ENCODE measurements at regions not wholly inside any gene's neighbourhood (a gene's known extent, or its start where the extent isn't known, plus 50 kb on each side); places are given as distances from the start of the nearest gene placed in this dataset.
"Not testable (repeated sequence)": the region's sequence is repeated elsewhere in the genome, so short reads cannot be mapped to it uniquely, and the experiment has no call there.

DNA sequence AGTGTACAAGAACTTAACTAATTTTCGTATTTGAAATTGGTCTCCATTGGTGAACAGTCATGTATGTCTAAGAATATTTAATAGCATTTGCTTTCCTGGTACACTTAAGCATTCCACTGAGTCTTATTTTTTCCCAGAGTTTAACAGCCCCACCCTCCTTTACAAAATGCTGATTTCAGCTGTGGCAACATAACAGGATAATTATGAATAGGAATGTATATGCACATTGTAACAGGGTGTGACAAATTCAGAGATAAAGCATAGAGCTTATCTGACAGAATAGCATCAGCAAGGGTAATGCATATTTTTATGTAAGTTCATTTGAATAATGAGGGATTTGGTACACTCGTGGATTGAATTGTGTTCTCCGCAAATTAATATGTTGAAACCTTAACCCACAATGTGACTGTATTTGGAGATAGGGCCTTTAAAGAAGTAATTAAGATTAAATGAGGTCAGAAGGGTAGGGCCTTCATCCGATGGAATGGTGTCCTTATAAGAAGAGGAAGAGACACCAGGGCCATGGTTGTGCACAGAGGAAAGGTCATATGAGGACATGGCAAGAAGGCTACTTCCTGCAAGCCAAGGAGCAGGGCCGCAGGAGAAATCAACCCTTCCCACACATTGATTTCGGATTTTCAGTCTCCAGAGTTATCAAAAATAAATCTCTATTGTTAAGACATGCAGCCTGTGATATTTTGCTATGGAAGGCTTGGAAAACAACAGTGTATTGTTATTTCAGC is 439.7 kb upstream of the CDH20 start:
- no peak overlapping the region for H3K27ac Mint-ChIP-seq
- H3K4me3 Mint-ChIP-seq: no peak overlapping the region
- H3K27me3 Mint-ChIP-seq (ENCODE audit: low read depth): no peaks in the 10 kb centered on the region
- H3K4me1 Mint-ChIP-seq (ENCODE audit: low read depth): no peaks in the 10 kb centered on the region
- no peaks in the 10 kb centered on the region for H3K36me3 Mint-ChIP-seq (ENCODE audit: insufficient read depth in 2 of 2)
- no peak for ATAC-seq (replicated peaks in 1 of 2)
- H3K9me3 Mint-ChIP-seq: peaks cover 0 to 4% of the 10 kb centered on the region in 2 donors
- DNase-seq: no peak

DNA sequence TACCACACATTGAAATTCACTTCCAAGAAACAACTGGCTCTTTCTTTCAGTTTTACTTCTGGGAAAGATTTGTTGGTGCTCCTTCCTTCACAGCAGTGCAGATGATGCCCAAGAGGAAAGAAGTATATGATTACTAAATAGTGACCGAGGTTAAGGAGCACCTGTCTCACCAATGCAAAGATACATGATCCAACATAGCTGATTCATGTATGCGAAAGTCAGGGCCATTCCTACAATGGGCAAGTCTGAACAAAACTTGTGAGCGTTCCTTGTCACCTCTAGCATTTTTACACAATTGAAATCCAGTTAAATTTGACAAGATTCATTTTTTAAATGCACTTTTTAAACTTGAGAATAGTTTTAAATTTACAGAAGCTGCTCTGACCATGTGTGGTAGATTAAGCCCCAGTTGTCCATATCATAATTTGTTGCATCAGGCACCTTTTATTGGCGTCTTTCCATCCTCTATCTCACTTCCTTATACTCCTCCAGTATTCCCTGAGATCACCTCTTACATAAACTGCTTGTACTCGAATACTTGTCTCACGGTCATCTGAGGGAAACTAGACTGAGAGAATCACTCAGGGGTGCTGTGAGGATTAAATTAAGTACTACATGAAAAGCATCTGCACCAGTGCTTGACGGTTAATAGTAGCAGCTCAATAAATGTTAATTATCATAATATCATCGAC is 438.8 kb upstream of the CDH20 start:
- H3K36me3 Mint-ChIP-seq (ENCODE audit: insufficient read depth in 2 of 2): no peaks in the 10 kb centered on the region
- no peaks in the 10 kb centered on the region for H3K4me1 Mint-ChIP-seq (ENCODE audit: low read depth)
- no peak overlapping the region for H3K4me3 Mint-ChIP-seq
- no peaks in the 10 kb centered on the region for H3K27me3 Mint-ChIP-seq (ENCODE audit: low read depth)
- no peak for ATAC-seq (replicated peaks in 1 of 2)
- DNase-seq: no peak
- no peak overlapping the region for H3K27ac Mint-ChIP-seq
- H3K9me3 Mint-ChIP-seq: peaks cover 0 to 4% of the 10 kb centered on the region in 2 donors

DNA sequence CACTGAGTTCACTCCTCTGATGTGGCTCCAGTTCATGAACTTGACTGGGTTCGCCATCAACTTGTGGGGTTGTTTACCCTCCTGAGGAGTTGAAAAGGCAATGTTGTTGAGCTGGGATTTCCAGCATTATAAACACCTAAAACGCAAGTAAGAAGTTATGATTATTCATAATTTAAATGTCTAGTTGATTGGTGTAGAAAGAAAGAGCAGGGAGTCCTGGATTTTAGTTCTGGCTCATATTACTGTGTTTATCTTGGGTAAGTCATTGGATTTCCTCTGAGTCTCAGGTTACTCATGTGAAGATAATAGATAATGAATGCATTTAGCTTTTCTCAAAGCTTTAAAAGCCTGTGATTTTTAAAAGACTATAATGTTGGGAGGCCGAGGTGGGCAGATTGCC is 438.0 kb upstream of the CDH20 start:
- H3K36me3 Mint-ChIP-seq (ENCODE audit: insufficient read depth in 2 of 2): no peaks in the 10 kb centered on the region
- H3K4me3 Mint-ChIP-seq: no peak overlapping the region
- ATAC-seq (replicated peaks in 1 of 2): no peak
- no peaks in the 10 kb centered on the region for H3K27me3 Mint-ChIP-seq (ENCODE audit: low read depth)
- peaks cover 0 to 4% of the 10 kb centered on the region in 2 donors for H3K9me3 Mint-ChIP-seq
- DNase-seq: no peak
- H3K4me1 Mint-ChIP-seq (ENCODE audit: low read depth): no peaks in the 10 kb centered on the region
- H3K27ac Mint-ChIP-seq: no peak overlapping the region

DNA sequence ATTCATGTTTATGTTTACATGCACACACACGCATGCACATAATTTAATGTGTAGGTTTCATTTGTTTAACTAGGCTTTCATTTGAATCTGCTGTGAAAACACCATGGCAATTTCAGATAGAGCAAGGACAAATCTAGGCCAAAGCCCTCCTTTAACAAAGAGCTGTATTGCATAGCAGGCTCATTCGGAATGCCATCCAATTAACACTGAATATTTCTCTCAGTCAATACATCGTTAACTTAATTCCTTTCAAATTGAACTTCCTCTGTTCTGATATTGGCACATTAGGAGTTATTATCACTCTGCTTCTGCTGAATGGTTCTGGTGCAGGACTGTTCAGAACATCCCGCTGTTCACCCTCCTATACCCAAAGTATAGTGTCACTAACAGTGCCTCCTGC is 435.1 kb upstream of the CDH20 start:
- peaks cover 0 to 4% of the 10 kb centered on the region in 2 donors for H3K9me3 Mint-ChIP-seq
- H3K4me3 Mint-ChIP-seq: no peak overlapping the region
- ATAC-seq (replicated peaks in 1 of 2) (no peak), DNase-seq (no peak)
- H3K36me3 Mint-ChIP-seq (ENCODE audit: insufficient read depth in 2 of 2): no peaks in the 10 kb centered on the region
- no peaks in the 10 kb centered on the region for H3K27me3 Mint-ChIP-seq (ENCODE audit: low read depth)
- H3K27ac Mint-ChIP-seq: no peak overlapping the region
- H3K4me1 Mint-ChIP-seq (ENCODE audit: low read depth): no peaks in the 10 kb centered on the region

DNA sequence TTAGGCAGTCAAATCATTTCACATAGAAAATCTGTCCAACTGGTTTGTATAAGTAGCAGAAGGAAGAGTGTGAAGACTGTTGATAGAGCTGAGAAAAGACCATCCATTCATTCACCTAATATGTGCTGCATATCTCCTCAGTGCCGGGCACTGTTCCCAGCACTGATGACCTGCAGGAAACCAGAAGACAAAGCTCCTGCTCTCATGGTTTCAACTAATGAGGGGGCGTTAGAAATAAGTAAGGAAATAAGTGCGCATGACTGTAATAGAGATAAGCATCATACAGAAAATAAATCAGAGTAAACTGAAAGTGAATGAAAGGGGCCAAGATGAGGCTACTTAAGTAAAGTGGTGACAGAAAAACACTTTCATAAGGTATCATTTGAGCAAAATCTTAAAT is 427.5 kb upstream of the CDH20 start:
- H3K27me3 Mint-ChIP-seq (ENCODE audit: low read depth): no peaks in the 10 kb centered on the region

DNA sequence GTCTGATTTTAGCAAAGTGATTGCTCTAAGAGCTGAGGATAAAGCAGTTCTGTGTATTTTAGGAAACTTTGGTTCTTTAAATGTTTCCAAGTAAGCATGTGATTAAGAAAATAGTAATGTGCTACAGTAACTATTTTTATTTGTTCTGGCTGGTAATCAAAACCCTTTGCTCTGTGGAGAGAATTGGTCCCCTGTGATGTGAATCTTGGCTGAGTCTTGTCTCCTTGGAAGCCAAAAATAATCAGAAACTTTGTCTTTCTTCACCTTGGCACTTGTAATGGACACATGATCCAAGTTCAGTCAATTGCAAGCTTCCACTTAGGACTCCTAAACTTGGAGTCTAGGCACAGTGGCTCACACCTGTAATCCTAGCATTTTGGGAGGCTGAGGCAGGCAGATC is 422.7 kb upstream of the CDH20 start:
- no peak overlapping the region for H3K4me3 Mint-ChIP-seq
- H3K9me3 Mint-ChIP-seq: peaks cover 10% of the 10 kb centered on the region in 2 donors
- H3K27me3 Mint-ChIP-seq (ENCODE audit: low read depth): no peaks in the 10 kb centered on the region
- ATAC-seq (replicated peaks in 1 of 2): no peak
- no peak overlapping the region for H3K27ac Mint-ChIP-seq
- no peaks in the 10 kb centered on the region for H3K4me1 Mint-ChIP-seq (ENCODE audit: low read depth)
- no peaks in the 10 kb centered on the region for H3K36me3 Mint-ChIP-seq (ENCODE audit: insufficient read depth in 2 of 2)
- DNase-seq: no peak

More for the DNA sequence above, 427.5 kb upstream of the CDH20 start:
- no peak overlapping the region for H3K4me3 Mint-ChIP-seq
- H3K9me3 Mint-ChIP-seq: peaks cover 2 to 4% of the 10 kb centered on the region in 2 donors
- H3K4me1 Mint-ChIP-seq (ENCODE audit: low read depth): no peaks in the 10 kb centered on the region
- ATAC-seq (replicated peaks in 1 of 2) (no peak), DNase-seq (no peak)
- H3K27ac Mint-ChIP-seq: no peak overlapping the region
- H3K36me3 Mint-ChIP-seq (ENCODE audit: insufficient read depth in 2 of 2): no peaks in the 10 kb centered on the region

DNA sequence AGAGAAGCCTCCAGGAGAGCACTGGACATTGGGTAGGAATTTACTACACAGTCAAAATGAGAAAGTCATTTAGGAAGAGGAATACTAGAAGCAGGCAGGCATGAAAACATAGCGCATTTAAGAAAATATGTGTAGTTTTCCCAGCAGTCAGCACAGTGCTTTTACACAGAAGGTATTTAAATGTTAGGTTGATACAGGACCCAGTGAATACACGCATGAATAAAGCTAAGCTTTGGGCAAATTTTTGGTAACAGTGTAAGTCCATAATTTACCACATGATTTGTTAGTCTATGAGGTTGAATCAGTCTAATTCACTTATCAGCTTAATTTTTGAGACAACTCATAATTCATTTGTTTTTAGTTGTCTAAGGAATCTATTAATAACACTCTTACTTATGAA is 421.7 kb upstream of the CDH20 start:
- Mint-ChIP-seq H3K36me3 (ENCODE audit: insufficient read depth in 2 of 2) (no peaks in the 10 kb centered on the region), H3K9me3 (peaks cover 8% of the 10 kb centered on the region in 2 donors), H3K4me3 (no peak overlapping the region), H3K27ac (no peak overlapping the region), H3K4me1 (ENCODE audit: low read depth) (no peaks in the 10 kb centered on the region), H3K27me3 (ENCODE audit: low read depth) (no peaks in the 10 kb centered on the region)
- DNase-seq: no peak
- no peak for ATAC-seq (replicated peaks in 1 of 2)

DNA sequence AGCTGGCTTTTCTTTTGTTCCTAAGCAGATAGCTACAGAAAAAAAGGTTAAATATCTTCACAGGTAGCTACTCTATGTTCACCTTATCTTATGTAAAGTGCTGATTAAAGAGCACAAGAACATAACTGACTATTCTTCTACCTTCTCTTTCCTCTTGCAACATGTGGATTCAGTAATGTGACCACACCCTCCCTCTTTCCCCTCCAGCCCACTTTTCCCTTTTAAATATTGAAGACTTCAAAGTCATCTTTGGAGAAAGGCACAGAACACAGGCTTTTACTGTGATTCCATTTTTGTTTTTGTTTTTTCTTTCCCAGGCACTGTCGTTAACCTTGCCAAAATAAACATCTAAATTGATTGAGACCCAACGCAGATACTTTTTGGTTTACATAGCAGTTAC is 418.1 kb upstream of the CDH20 start:
- H3K4me1 Mint-ChIP-seq (ENCODE audit: low read depth): no peaks in the 10 kb centered on the region

DNA sequence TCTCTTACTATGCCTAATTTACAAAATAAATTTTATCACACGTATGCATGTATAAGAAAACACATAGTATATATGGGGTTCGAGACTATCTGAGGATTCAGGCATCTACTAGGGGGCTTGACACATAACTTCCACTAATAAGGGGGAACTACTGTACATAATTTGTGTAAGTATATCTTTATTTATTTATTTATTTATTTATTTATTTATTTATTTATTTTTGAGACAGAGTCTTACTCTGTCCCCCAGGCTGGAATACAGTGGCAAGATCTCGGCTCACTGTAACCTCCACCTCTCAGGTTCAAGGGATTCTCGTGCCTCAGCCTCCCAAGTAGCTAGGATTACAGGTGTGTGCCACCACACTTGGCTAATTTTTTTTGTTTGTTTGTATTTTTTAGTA is 414.4 kb upstream of the CDH20 start:
- H3K27me3 Mint-ChIP-seq (ENCODE audit: low read depth); H3K9me3 Mint-ChIP-seq; ATAC-seq (replicated peaks in 1 of 2); H3K4me1 Mint-ChIP-seq (ENCODE audit: low read depth); H3K36me3 Mint-ChIP-seq (ENCODE audit: insufficient read depth in 2 of 2); H3K4me3 Mint-ChIP-seq; H3K27ac Mint-ChIP-seq; DNase-seq: not testable (repeated sequence)

More for the DNA sequence above, 418.1 kb upstream of the CDH20 start:
- H3K4me3 Mint-ChIP-seq: no peak overlapping the region
- no peak overlapping the region for H3K27ac Mint-ChIP-seq
- H3K9me3 Mint-ChIP-seq: peaks cover 6 to 9% of the 10 kb centered on the region in 2 donors
- H3K27me3 Mint-ChIP-seq (ENCODE audit: low read depth): no peaks in the 10 kb centered on the region
- ATAC-seq (replicated peaks in 1 of 2) (no peak), DNase-seq (no peak)
- H3K36me3 Mint-ChIP-seq (ENCODE audit: insufficient read depth in 2 of 2): no peaks in the 10 kb centered on the region

DNA sequence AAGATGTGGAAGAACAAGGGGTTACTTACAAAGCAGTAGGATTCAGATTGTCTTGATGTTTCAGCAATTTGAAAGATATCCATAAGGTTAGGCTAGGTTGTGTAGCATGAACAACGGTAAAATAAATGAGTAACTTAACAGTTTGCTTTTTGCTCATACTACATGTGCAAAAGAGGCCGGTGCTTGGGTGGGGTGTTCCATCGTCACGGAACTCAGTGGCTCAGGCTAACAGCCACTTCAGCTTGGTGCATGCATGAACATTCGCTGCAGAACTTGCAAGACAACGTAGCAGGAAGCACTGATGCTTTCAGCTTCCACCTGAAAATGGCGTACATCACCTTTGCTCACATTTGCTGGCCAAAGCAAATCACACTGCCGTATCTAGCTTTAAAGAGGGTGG is 407.3 kb upstream of the CDH20 start:
- Mint-ChIP-seq H3K36me3 (ENCODE audit: insufficient read depth in 2 of 2) (no peaks in the 10 kb centered on the region), H3K27ac (no peak overlapping the region), H3K4me1 (ENCODE audit: low read depth) (no peaks in the 10 kb centered on the region), H3K27me3 (ENCODE audit: low read depth) (no peaks in the 10 kb centered on the region), H3K4me3 (no peak overlapping the region), H3K9me3 (peaks cover 7 to 9% of the 10 kb centered on the region in 2 donors)
- ATAC-seq (replicated peaks in 1 of 2) (no peak), DNase-seq (no peak)

DNA sequence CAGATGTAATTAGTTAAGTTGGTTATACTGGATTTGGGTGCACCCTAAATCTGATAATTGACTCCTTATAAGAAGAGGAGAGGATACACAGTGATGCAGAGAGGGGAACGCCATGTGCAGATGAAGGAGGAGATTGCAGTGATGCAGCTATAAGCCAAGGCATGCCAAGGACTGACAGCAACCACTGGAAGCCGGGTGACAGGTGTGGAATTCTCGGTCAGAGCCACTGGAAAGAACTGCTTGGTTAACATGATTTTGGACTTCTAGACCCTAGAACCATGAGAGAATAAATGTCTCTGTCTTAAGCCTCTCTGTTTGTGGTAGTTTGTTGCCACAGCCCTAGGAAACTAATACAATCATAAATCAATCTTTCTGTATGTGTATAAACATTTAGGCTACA is 403.3 kb upstream of the CDH20 start:
- H3K9me3 Mint-ChIP-seq: peaks cover 5 to 8% of the 10 kb centered on the region in 2 donors
- H3K27me3 Mint-ChIP-seq (ENCODE audit: low read depth): no peaks in the 10 kb centered on the region
- no peaks in the 10 kb centered on the region for H3K4me1 Mint-ChIP-seq (ENCODE audit: low read depth)
- ATAC-seq (replicated peaks in 1 of 2) (no peak), DNase-seq (no peak)
- no peak overlapping the region for H3K4me3 Mint-ChIP-seq
- no peaks in the 10 kb centered on the region for H3K36me3 Mint-ChIP-seq (ENCODE audit: insufficient read depth in 2 of 2)
- H3K27ac Mint-ChIP-seq: no peak overlapping the region

DNA sequence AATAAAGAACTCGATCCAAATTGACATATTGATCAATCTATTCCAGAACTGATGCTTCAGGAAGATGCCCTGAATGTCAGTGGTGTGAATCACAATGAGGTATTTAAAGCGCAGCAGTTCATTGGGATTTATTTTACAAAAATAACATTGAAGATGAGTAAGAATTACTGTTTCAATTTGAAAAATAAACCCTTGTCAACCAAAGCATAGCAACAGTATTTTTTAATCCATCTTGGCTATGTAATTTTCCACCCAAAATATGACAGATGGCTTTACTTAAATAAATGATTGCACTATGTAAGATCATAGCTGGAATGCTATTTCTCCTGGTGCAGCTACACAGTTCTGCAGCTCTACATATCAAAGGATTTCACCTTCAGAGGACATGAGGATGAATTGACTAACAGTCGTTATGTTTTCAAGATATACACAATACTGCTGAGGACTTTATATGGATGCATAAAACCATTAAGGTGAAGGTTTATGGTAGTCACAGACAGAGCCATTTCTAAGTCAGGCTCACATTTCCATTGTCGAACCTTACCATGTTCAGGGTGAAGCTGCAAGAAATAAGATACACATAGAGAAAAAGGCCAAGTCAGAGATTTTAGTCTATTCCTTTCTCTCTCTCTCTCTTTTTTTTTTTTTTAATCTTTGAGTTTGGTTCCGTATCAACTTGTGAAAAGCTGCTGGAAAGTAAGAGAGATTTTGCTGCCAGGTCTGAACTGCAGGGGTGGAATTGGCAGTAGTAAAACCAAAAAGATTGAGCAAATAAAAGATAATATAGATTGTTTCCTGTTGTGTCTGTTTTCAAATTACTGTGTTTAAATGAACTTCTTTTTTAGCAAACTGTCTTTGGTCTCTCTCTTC is 398.0 kb upstream of the CDH20 start:
- Mint-ChIP-seq H3K27me3 (ENCODE audit: low read depth) (no peaks in the 10 kb centered on the region), H3K9me3 (peaks cover 2 to 3% of the 10 kb centered on the region in 2 donors), H3K4me3 (no peak overlapping the region), H3K27ac (no peak overlapping the region), H3K4me1 (ENCODE audit: low read depth) (no peaks in the 10 kb centered on the region), H3K36me3 (ENCODE audit: insufficient read depth in 2 of 2) (no peaks in the 10 kb centered on the region)
- DNase-seq: no peak
- ATAC-seq (replicated peaks in 1 of 2): no peak

DNA sequence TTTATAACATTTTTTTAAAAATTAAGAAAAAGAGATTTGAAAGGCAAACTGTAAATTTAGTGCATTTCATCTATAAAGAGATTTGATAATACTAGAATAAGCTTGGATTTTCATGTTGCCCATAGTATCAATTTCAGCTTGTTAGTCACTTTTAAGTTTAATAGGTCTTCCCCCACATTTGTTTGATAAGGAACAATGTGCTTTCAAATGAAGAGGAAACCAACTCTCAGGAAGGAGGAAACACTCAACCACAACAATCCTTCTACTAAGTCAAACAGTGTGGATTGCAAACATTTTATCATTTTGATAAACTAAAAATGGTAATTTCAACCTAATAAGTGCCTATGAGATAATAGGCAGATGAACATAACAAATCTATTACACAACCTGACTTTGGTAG is 397.1 kb upstream of the CDH20 start:
- no peak overlapping the region for H3K4me3 Mint-ChIP-seq
- DNase-seq (no peak), ATAC-seq (replicated peaks in 1 of 2) (no peak)
- H3K27me3 Mint-ChIP-seq (ENCODE audit: low read depth): no peaks in the 10 kb centered on the region
- peaks cover 2 to 3% of the 10 kb centered on the region in 2 donors for H3K9me3 Mint-ChIP-seq
- H3K27ac Mint-ChIP-seq: no peak overlapping the region
- no peaks in the 10 kb centered on the region for H3K4me1 Mint-ChIP-seq (ENCODE audit: low read depth)
- H3K36me3 Mint-ChIP-seq (ENCODE audit: insufficient read depth in 2 of 2): no peaks in the 10 kb centered on the region

All from activated T-cell treated with anti-CD3 and anti-CD28 coated beads, Interleukin-2, amount 50 U/mL, for 72 hours (primary cell).